GM20431 (cell line): ENCODE measurements at regions not wholly inside any gene's neighbourhood (a gene's known extent, or its start where the extent isn't known, plus 50 kb on each side); places are given as distances from the start of the nearest gene placed in this dataset.

ENCODE experiments used
- in situ Hi-C: fragments of 300-500 bp; cut with MseI, MboI; formaldehyde crosslinking; loops from one replicate; pipeline ENCODE4 v1.15.0; 2020; ENCODE audit warnings: low sequenced_read_pairs; ENCODE audit not compliant: unreplicated experiment

GRCh38 chr13:105787632-105788031, 747.8 kb downstream of the EFNB2 start:
- in situ Hi-C loops = no loop called here

GRCh38 chr13:105785436-105785835, 750.0 kb downstream of the EFNB2 start:
- in situ Hi-C loops = no loop called here

- in situ Hi-C loops = no loop called here
Measured at GRCh38 chr13:105783261-105783660, 752.2 kb downstream of the EFNB2 start.

GRCh38 chr13:105778196-105778595, 757.3 kb downstream of the EFNB2 start:
- in situ Hi-C loops = no loop called here

- in situ Hi-C loops = no loop called here
Measured at GRCh38 chr13:105774739-105775460, 760.6 kb downstream of the EFNB2 start.

GRCh38 chr13:105773863-105774538, 761.5 kb downstream of the EFNB2 start:
- in situ Hi-C loops = no loop called here

GRCh38 chr13:105773241-105773640, 762.2 kb downstream of the EFNB2 start:
- in situ Hi-C loops = no loop called here

GRCh38 chr13:105764486-105764885, 771.0 kb downstream of the EFNB2 start:
- in situ Hi-C loops = no loop called here

GRCh38 chr13:105763851-105764250, 771.6 kb downstream of the EFNB2 start:
- in situ Hi-C loops = no loop called here

GRCh38 chr13:105762096-105762495, 773.4 kb downstream of the EFNB2 start:
- in situ Hi-C loops = no loop called here

- in situ Hi-C loops = no loop called here
Measured at GRCh38 chr13:105758918-105759860, 776.3 kb downstream of the EFNB2 start.

GRCh38 chr13:105740739-105741138, 794.7 kb downstream of the EFNB2 start:
- in situ Hi-C loops = no loop called here

GRCh38 chr13:105737688-105738087, 797.8 kb downstream of the EFNB2 start:
- in situ Hi-C loops = no loop called here

- in situ Hi-C loops = no loop called here
Measured at GRCh38 chr13:105735281-105735680, 800.2 kb downstream of the EFNB2 start.

- in situ Hi-C loops = no loop called here
Measured at GRCh38 chr13:105732806-105733529, 802.5 kb downstream of the EFNB2 start.

GRCh38 chr13:105725887-105726286, 809.6 kb downstream of the EFNB2 start:
- in situ Hi-C loops = no loop called here

GRCh38 chr13:105721016-105721415, 814.4 kb downstream of the EFNB2 start:
- in situ Hi-C loops = no loop called here

GRCh38 chr13:105719859-105720258, 815.6 kb downstream of the EFNB2 start:
- in situ Hi-C loops = no loop called here

- in situ Hi-C loops = no loop called here
Measured at GRCh38 chr13:105709181-105709580, 826.3 kb downstream of the EFNB2 start.

GRCh38 chr13:105703843-105704242, 831.6 kb downstream of the EFNB2 start:
- in situ Hi-C loops = no loop called here
